ENCODE measurements at regions not wholly inside any gene's neighbourhood (a gene's known extent, or its start where the extent isn't known, plus 50 kb on each side); places are given as distances from the start of the nearest gene placed in this dataset.

DNA sequence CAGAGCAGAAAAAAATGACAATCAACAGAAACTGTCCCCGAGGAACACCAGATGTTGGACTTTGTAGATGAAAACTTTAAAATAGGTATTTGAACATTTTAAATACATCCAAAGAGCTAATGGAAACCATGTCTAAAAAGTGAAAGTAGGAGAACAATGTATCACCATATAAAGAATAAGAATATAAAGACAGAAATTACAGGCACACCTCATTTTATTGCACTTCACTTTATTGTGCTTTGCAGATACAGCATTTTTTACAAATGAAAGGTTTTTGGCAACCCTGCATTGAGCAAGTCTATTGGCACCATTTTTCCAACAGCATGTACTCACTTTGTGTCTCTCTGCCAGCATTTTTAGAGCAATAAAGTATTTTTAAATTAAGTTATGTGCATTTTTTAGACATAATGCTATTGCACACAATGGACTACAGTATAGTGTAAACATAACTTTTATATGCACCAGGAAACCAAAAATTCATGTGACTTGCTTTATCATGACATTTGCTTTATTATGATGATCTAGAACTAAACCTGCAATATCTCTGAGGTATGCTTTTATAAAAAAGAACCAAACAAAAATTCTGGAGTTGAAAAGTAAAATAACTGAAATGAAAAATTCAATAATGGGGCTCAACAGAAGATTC lies 212.4 kb upstream of the CASK start:
- H3K27ac Mint-ChIP-seq (ENCODE audit: unreplicated experiment), result no peak overlapping the region
- TF ChIP-seq, protein P1, sequence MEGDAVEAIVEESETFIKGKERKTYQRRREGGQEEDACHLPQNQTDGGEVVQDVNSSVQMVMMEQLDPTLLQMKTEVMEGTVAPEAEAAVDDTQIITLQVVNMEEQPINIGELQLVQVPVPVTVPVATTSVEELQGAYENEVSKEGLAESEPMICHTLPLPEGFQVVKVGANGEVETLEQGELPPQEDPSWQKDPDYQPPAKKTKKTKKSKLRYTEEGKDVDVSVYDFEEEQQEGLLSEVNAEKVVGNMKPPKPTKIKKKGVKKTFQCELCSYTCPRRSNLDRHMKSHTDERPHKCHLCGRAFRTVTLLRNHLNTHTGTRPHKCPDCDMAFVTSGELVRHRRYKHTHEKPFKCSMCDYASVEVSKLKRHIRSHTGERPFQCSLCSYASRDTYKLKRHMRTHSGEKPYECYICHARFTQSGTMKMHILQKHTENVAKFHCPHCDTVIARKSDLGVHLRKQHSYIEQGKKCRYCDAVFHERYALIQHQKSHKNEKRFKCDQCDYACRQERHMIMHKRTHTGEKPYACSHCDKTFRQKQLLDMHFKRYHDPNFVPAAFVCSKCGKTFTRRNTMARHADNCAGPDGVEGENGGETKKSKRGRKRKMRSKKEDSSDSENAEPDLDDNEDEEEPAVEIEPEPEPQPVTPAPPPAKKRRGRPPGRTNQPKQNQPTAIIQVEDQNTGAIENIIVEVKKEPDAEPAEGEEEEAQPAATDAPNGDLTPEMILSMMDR (conservative IDR thresholded peaks at IDR 0.05), result no peak
- H3K36me3 Mint-ChIP-seq (ENCODE audit: low read depth), result peaks cover 6% of the 10 kb centered on the region
- no peaks in the 10 kb centered on the region for H3K27me3 Mint-ChIP-seq (ENCODE audit: low read depth)
- H3K4me3 Mint-ChIP-seq, result no peak overlapping the region
- peaks cover 9% of the 10 kb centered on the region for H3K9me3 Mint-ChIP-seq
- no peak for DNase-seq (ENCODE audit: low read depth, low spot score)
- H3K4me1 Mint-ChIP-seq, result no peaks in the 10 kb centered on the region

DNA sequence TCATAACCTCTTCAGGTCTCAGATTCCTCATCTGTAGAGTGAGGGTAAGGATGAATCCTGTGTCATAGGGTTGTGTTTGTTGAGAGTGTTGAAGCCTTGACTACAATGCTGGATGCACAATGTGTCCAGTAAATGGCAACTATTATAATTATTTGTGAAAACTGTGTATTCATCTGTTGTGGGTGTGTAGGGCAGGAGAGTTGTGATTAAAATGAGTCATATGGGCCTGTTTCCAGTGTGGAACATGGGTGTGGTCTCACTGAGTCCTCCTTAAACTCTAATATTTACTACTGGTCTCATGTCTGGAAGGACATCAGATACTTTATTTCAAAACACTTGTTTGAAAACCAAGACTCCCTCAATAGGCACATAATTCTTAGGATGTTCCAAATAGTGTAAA lies 208.5 kb upstream of the CASK start:
- Mint-ChIP-seq H3K36me3 (ENCODE audit: low read depth) (peaks cover 3% of the 10 kb centered on the region), H3K27me3 (ENCODE audit: low read depth) (no peaks in the 10 kb centered on the region), H3K27ac (ENCODE audit: unreplicated experiment) (no peak overlapping the region), H3K4me1 (no peaks in the 10 kb centered on the region), H3K9me3 (peaks cover 2% of the 10 kb centered on the region), H3K4me3 (no peak overlapping the region)
- TF ChIP-seq, protein P1 (conservative IDR thresholded peaks at IDR 0.05), result no peak
- DNase-seq (ENCODE audit: low read depth, low spot score), result no peak

DNA sequence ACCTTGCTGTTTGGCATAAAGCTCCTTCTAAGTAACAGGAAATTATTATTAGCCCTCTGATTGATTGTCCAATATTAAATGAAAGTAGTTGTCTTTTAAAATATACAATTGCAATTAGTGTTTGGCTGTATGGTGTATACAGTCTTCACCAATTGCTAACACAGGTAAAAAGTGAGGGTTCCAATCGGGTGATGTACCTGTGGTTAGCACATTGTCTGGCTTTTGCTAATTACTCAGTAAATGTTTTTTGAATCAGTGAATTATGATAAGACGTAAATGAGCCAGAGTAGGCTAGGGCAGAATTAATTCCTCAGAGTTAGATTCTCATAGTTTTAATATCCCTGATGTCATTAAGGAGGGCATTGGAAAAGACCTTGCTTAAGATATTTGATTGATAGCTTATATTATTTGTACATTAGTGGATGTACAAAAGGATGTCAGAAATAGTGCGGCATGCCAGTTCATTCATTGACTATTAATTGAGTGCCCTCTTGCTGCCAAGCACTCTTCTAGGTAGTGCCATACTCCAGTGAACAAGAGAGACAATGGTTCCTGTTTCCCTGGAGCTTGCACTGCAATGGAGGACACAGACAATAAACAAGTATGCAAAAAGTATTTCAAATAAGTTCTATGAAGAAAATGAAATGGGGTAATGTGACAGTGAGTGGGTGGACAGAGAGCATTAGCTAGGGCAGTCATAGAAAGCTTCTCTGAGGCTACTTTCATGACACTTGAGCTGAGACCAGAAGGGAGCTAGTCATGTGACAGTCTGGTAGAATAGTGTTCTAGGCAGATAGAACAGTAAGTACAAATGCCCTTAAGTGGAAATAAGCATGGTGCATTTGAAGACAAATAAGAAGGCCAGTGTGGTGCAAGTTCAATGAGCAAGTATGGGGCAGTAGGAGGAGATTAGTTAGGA lies 205.9 kb upstream of the CASK start:
- peaks cover 2% of the 10 kb centered on the region for H3K9me3 Mint-ChIP-seq
- no peak overlapping the region for H3K27ac Mint-ChIP-seq (ENCODE audit: unreplicated experiment)
- H3K36me3 Mint-ChIP-seq (ENCODE audit: low read depth), result no peaks in the 10 kb centered on the region
- H3K4me1 Mint-ChIP-seq, result no peaks in the 10 kb centered on the region
- TF ChIP-seq, protein P1 (conservative IDR thresholded peaks at IDR 0.05), result no peak
- H3K27me3 Mint-ChIP-seq (ENCODE audit: low read depth), result no peaks in the 10 kb centered on the region
- no peak for DNase-seq (ENCODE audit: low read depth, low spot score)
- H3K4me3 Mint-ChIP-seq, result no peak overlapping the region

DNA sequence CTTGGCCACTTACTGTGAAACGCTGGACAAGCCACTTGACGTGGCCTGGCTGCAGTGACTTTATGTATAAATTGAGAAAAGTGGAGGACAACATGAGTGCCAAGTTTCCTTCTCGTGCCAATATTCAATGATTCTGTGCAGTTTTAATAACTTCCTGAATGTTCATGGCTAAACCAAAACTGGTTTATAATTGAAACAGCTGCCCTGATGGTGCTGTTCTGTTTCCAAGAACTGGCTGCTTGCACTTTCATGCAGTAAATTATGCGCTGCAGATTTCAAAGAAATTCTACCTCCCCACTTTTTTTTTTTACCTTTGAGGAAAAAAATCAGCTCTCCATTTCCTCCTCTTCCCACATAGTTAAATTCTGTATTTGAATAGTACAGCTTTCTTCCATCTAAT lies 205.2 kb upstream of the CASK start:
- Mint-ChIP-seq H3K27ac (ENCODE audit: unreplicated experiment) (no peak overlapping the region), H3K36me3 (ENCODE audit: low read depth) (no peaks in the 10 kb centered on the region), H3K27me3 (ENCODE audit: low read depth) (no peaks in the 10 kb centered on the region), H3K9me3 (peaks cover 6% of the 10 kb centered on the region), H3K4me1 (no peaks in the 10 kb centered on the region), H3K4me3 (no peak overlapping the region)
- TF ChIP-seq, protein P1 (conservative IDR thresholded peaks at IDR 0.05), result no peak
- DNase-seq (ENCODE audit: low read depth, low spot score), result no peak

DNA sequence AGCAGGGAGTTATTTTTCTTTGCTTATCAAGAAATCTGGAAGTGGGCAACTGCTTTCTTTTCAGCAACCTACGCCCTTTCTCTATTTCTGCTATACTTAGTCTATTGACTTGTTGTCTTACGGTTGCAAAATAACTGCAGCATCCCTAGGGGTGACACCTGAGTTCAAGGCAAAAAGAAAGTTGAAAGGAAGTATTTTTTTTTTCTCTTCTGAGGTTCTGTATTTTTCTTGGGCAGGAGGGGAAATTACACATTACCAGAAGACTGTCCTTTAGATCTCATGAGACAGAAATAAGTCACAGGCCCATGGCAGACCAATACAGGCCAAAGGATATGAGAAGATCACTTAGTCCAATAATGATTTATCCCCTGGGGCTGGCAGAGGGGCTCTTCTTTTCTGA lies 204.7 kb upstream of the CASK start:
- Mint-ChIP-seq H3K27ac (ENCODE audit: unreplicated experiment) (no peak overlapping the region), H3K4me1 (no peaks in the 10 kb centered on the region), H3K9me3 (peaks cover 6% of the 10 kb centered on the region), H3K4me3 (no peak overlapping the region), H3K36me3 (ENCODE audit: low read depth) (no peaks in the 10 kb centered on the region), H3K27me3 (ENCODE audit: low read depth) (no peaks in the 10 kb centered on the region)
- TF ChIP-seq, protein P1 (conservative IDR thresholded peaks at IDR 0.05), result no peak
- DNase-seq (ENCODE audit: low read depth, low spot score), result no peak
